HEK293 (cell line): ENCODE measurements at regions not wholly inside any gene's neighbourhood (a gene's known extent, or its start where the extent isn't known, plus 50 kb on each side); places are given as distances from the start of the nearest gene placed in this dataset.

Experiments
- CTCF ChIA-PET: fragments of 350-600 bp; formaldehyde crosslinking; extraction: SDS; loops from one replicate; lab custom pipeline; 2021; ENCODE audit warnings: antibody characterized with exemption; lab: Yijun Ruan, JAX
- POLR2A ChIA-PET: fragments of 300-600 bp; formaldehyde crosslinking; extraction: SDS; loops from one replicate; lab custom pipeline; 2020; ENCODE audit warnings: antibody characterized with exemption, inconsistent platforms; lab: Yijun Ruan, JAX
- H3K27ac ChIP-seq: fragments of 200-500 bp; sonication (Bioruptor generic); 2 replicates; pipeline ENCODE4 v1.5.1; 2014; ENCODE audit warnings: low read depth, low read length, control low read depth, inconsistent platforms; ENCODE audit errors: extremely low read depth
- H3K36me3 ChIP-seq, 2 experiments: fragments of 200-500 bp in 1 of 2; sonication (Bioruptor generic) in 1 of 2; 1 replicate in 1 of 2; 2 replicates in 1 of 2; pipeline ENCODE4 v1.5.1; 2014 to 2017; ENCODE audit warnings: inconsistent platforms in 2 of 2, low read length in 2 of 2; ENCODE audit not compliant: control insufficient read depth in 2 of 2, insufficient read depth in 1 of 2
- H3K4me1 ChIP-seq: fragments of 200-500 bp; sonication (Bioruptor generic); 2 replicates; pipeline ENCODE4 v1.5.1; 2014; ENCODE audit warnings: mild to moderate bottlenecking, low read length, inconsistent platforms; ENCODE audit not compliant: control insufficient read depth, insufficient read depth
- H3K4me3 ChIP-seq: 2 replicates; pipeline ENCODE4 v1.5.1; 2011; ENCODE audit warnings: low read depth, mild to moderate bottlenecking, control low read depth, low read length, moderate library complexity
- H3K9me3 ChIP-seq: fragments of 200-500 bp; sonication (Bioruptor generic); 2 replicates; pipeline ENCODE4 v1.5.1; 2014; ENCODE audit warnings: low read depth, low read length, inconsistent platforms; ENCODE audit not compliant: control insufficient read depth, insufficient read depth
- ATF2 ChIP-seq: fragments of 450-650 bp; formaldehyde crosslinking; IDR thresholded peaks from 2 replicates; pipeline ENCODE4 v1.5.1; 2016; ENCODE audit warnings: missing biosample characterization, missing genetic modification characterization, low read depth
- KLF9 ChIP-seq: fragments of 450-650 bp; formaldehyde crosslinking; IDR thresholded peaks from 2 replicates; pipeline ENCODE4 v1.5.1; 2016; ENCODE audit warnings: missing biosample characterization, missing genetic modification characterization, low read depth
- OVOL3 ChIP-seq: fragments of 450-650 bp; formaldehyde crosslinking; IDR thresholded peaks from 2 replicates; pipeline ENCODE4 v1.5.1; 2016; ENCODE audit warnings: missing biosample characterization, missing genetic modification characterization
- TCF7L2 ChIP-seq: IDR thresholded peaks from 2 replicates; pipeline ENCODE4 v1.6.1; 2011; ENCODE audit warnings: low read depth, mild to moderate bottlenecking, inconsistent platforms, low read length, moderate library complexity, borderline replicate concordance
- ZBTB1 ChIP-seq: fragments of 450-650 bp; formaldehyde crosslinking; IDR thresholded peaks from 2 replicates; pipeline ENCODE4 v1.5.1; 2016; ENCODE audit warnings: missing biosample characterization, missing genetic modification characterization
- ZBTB7A ChIP-seq: fragments of 450-650 bp; formaldehyde crosslinking; IDR thresholded peaks from 2 replicates; pipeline ENCODE4 v1.5.1; 2016; ENCODE audit warnings: low read depth, missing biosample characterization, missing genetic modification characterization
- ZBTB8A ChIP-seq: fragments of 450-650 bp; formaldehyde crosslinking; IDR thresholded peaks from 2 replicates; pipeline ENCODE4 v1.5.1; 2016; ENCODE audit warnings: missing biosample characterization, missing genetic modification characterization
- ZFP41 ChIP-seq: fragments of 450-650 bp; formaldehyde crosslinking; IDR thresholded peaks from 2 replicates; pipeline ENCODE4 v1.5.1; 2016; ENCODE audit warnings: missing biosample characterization, missing genetic modification characterization, borderline replicate concordance
- ZFP69B ChIP-seq: fragments of 450-650 bp; formaldehyde crosslinking; IDR thresholded peaks from 2 replicates; pipeline ENCODE4 v1.5.1; 2016; ENCODE audit warnings: missing biosample characterization, missing genetic modification characterization
- ZIC2 ChIP-seq: fragments of 450-650 bp; formaldehyde crosslinking; IDR thresholded peaks from 2 replicates; pipeline ENCODE4 v1.5.1; 2016; ENCODE audit warnings: missing biosample characterization, missing genetic modification characterization
- ZNF280C ChIP-seq: fragments of 450-650 bp; formaldehyde crosslinking; IDR thresholded peaks from 2 replicates; pipeline ENCODE4 v1.5.1; 2016; ENCODE audit warnings: missing biosample characterization, missing genetic modification characterization
- ZNF292 ChIP-seq: fragments of 450-650 bp; formaldehyde crosslinking; IDR thresholded peaks from 2 replicates; pipeline ENCODE4 v1.5.1; 2016; ENCODE audit warnings: low read depth, missing biosample characterization, missing genetic modification characterization, borderline replicate concordance
- ZNF311 ChIP-seq: fragments of 450-650 bp; formaldehyde crosslinking; IDR thresholded peaks from 2 replicates; pipeline ENCODE4 v1.5.1; 2017; ENCODE audit warnings: missing biosample characterization, missing genetic modification characterization, borderline replicate concordance
- ZNF544 ChIP-seq: fragments of 450-650 bp; formaldehyde crosslinking; IDR thresholded peaks from 2 replicates; pipeline ENCODE4 v1.5.0; 2017; ENCODE audit warnings: missing biosample characterization, missing genetic modification characterization
- ZNF654 ChIP-seq: fragments of 450-650 bp; formaldehyde crosslinking; IDR thresholded peaks from 2 replicates; pipeline ENCODE4 v1.5.1; 2016; ENCODE audit warnings: low read depth, missing biosample characterization, missing genetic modification characterization
- ZNF658 ChIP-seq: fragments of 450-650 bp; formaldehyde crosslinking; IDR thresholded peaks from 2 replicates; pipeline ENCODE4; 2016; ENCODE audit warnings: missing biosample characterization, missing genetic modification characterization
- ZNF704 ChIP-seq: fragments of 450-650 bp; formaldehyde crosslinking; IDR thresholded peaks from 2 replicates; pipeline ENCODE4 v1.5.1; 2016; ENCODE audit warnings: missing biosample characterization, missing genetic modification characterization
- ZNF707 ChIP-seq: fragments of 450-650 bp; formaldehyde crosslinking; IDR thresholded peaks from 2 replicates; pipeline ENCODE4 v1.5.1; 2016; ENCODE audit warnings: missing biosample characterization, missing genetic modification characterization
- ZXDB ChIP-seq: fragments of 450-650 bp; formaldehyde crosslinking; IDR thresholded peaks from 2 replicates; pipeline ENCODE4 v1.5.1; 2016; ENCODE audit warnings: missing biosample characterization, missing genetic modification characterization
- TF ChIP-seq, protein P1 (sequence below): fragments of 450-650 bp; IDR thresholded peaks from 2 replicates; pipeline ENCODE4 v1.5.1; 2018; ENCODE audit warnings: missing biosample characterization, mild to moderate bottlenecking, missing genetic modification characterization
- TF ChIP-seq, protein P2 (sequence below): fragments of 450-650 bp; formaldehyde crosslinking; IDR thresholded peaks from 2 replicates; pipeline ENCODE4 v1.5.1; 2017; ENCODE audit warnings: missing biosample characterization, missing genetic modification characterization

DNA sequence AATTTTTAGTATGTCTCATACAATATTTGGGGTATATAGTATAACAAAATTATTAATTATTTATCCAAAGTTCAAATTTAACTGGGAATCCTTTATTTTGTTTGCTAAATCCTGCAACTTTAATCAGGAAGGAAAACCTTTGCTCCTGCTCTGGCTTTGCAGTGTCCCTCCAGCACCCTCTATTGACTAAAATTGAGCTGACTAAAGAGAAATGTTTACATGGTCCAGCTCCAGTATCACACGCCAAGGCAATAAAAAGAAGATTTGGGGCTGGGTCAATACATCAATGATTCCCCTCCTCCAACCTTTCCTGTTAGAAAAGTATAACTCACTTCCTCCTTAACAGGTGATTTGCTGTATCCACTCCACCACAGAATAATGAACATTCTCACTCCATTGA is 153.0 kb upstream of the LRRC4C start (continued):
- TF ChIP-seq ZFP69B (tag by site-specific recombination): no peak
- TF ChIP-seq, all 188 proteins: peak for 0

DNA sequence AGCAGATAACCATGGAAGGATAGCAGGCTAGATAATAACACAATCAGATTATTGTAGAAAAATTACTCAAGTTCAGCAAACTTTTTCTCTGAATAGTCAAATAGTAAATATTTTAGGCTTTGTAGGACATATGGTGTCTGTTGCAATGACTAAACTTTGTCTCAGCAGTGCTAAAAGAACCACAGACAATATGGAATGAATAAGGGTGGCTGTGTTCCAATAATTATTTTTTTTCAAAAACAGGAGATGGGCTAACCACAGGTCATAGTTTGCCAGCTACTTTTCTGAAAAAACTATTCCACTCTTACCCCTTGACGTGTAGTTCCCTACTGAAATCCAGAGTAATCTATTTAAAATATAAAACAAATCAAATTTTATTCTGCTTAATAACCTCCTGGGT is 153.9 kb upstream of the LRRC4C start:
- Histone ChIP-seq H3K4me3 (no peak overlapping the region), H3K4me1 (no peaks in the 10 kb centered on the region), H3K9me3 (no peaks in the 10 kb centered on the region), H3K36me3 (no peaks in the 10 kb centered on the region), H3K27ac (no peak overlapping the region)
- POLR2A ChIA-PET: no interaction called here
- CTCF ChIA-PET: interaction anchor here (0.6 kb wide), 1 partner anchor 1626 kb away, joined by 3 read pairs; no protein-coding TSS in a partner anchor
- TF ChIP-seq ZXDB (tag by site-specific recombination): no peak
- TF ChIP-seq OVOL3: no peak
- no peak for TF ChIP-seq ZNF292 (tag by site-specific recombination)
- TF ChIP-seq, protein P1, sequence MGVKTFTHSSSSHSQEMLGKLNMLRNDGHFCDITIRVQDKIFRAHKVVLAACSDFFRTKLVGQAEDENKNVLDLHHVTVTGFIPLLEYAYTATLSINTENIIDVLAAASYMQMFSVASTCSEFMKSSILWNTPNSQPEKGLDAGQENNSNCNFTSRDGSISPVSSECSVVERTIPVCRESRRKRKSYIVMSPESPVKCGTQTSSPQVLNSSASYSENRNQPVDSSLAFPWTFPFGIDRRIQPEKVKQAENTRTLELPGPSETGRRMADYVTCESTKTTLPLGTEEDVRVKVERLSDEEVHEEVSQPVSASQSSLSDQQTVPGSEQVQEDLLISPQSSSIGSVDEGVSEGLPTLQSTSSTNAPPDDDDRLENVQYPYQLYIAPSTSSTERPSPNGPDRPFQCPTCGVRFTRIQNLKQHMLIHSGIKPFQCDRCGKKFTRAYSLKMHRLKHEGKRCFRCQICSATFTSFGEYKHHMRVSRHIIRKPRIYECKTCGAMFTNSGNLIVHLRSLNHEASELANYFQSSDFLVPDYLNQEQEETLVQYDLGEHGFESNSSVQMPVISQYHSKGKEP (tag by site-specific recombination): no peak
- TF ChIP-seq ZBTB8A (tag by site-specific recombination): no peak
- TF ChIP-seq, protein P2, sequence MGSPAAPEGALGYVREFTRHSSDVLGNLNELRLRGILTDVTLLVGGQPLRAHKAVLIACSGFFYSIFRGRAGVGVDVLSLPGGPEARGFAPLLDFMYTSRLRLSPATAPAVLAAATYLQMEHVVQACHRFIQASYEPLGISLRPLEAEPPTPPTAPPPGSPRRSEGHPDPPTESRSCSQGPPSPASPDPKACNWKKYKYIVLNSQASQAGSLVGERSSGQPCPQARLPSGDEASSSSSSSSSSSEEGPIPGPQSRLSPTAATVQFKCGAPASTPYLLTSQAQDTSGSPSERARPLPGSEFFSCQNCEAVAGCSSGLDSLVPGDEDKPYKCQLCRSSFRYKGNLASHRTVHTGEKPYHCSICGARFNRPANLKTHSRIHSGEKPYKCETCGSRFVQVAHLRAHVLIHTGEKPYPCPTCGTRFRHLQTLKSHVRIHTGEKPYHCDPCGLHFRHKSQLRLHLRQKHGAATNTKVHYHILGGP (tag by site-specific recombination): no peak

- H3K9me3 ChIP-seq: no peaks in the 10 kb centered on the region
- H3K4me1 ChIP-seq: no peaks in the 10 kb centered on the region
- ChIA-PET POLR2A (no interaction called here), CTCF (no interaction called here)
- TF ChIP-seq ZFP41 (tag by site-specific recombination) (no peak), TCF7L2 (no peak), ZNF654 (tag by site-specific recombination) (no peak), ZNF658 (tag by site-specific recombination) (no peak), ZNF707 (tag by site-specific recombination) (no peak), ZIC2 (tag by site-specific recombination) (no peak)
- H3K27ac ChIP-seq: no peak overlapping the region
- H3K4me3 ChIP-seq: no peak overlapping the region
- H3K36me3 ChIP-seq: no peaks in the 10 kb centered on the region
Observed at GRCh38 chr11:41622707-41623359, 163.4 kb upstream of the LRRC4C start.

GRCh38 chr11:41659985-41660384 is 200.5 kb upstream of the LRRC4C start:
- TF ChIP-seq ZNF704 (tag by site-specific recombination): no peak
- TF ChIP-seq ZNF544 (tag by site-specific recombination): no peak
- TF ChIP-seq ZNF658 (tag by site-specific recombination): no peak
- no peak for TF ChIP-seq ZNF654 (tag by site-specific recombination)
- TF ChIP-seq KLF9: no peak
- TF ChIP-seq ZNF311 (tag by site-specific recombination): no peak
- TF ChIP-seq ZNF280C (tag by site-specific recombination): no peak
- TF ChIP-seq ZBTB1 (tag by site-specific recombination): no peak
- no peak for TF ChIP-seq ATF2 (tag by site-specific recombination)
- no peak for TF ChIP-seq ZBTB7A (tag by site-specific recombination)
- H3K27ac ChIP-seq: no peak overlapping the region
- ChIA-PET POLR2A (no interaction called here), CTCF (interaction anchor here (0.9 kb wide), 1 partner anchor 14 kb away, joined by 3 read pairs; no protein-coding TSS in a partner anchor)
- H3K9me3 ChIP-seq: no peaks in the 10 kb centered on the region
- H3K4me1 ChIP-seq: no peaks in the 10 kb centered on the region
- no peaks in the 10 kb centered on the region for H3K36me3 ChIP-seq
- no peak overlapping the region for H3K4me3 ChIP-seq
